ENCODE measurements at regions not wholly inside any gene's neighbourhood (a gene's known extent, or its start where the extent isn't known, plus 50 kb on each side); places are given as distances from the start of the nearest gene placed in this dataset.

DNA sequence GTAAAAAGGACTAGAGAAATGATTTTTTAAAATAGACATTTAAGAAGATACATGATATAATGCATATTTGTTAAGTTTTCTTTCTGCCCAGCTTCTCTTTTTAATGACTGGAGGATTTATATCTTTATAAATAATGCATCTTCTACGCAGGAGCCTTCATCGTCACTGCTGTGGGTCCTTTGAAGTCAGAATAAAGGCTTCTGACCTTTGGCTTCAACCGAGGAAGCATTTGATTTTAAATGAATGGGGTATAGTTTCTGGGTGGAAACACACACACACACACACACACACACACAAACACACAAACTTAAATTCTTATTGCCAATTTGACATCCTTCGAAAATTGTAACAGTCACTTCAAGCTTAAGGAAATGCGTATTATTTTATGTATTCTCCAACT lies 690.9 kb downstream of the BRINP3 start:
- TF ChIP-seq, protein P1, sequence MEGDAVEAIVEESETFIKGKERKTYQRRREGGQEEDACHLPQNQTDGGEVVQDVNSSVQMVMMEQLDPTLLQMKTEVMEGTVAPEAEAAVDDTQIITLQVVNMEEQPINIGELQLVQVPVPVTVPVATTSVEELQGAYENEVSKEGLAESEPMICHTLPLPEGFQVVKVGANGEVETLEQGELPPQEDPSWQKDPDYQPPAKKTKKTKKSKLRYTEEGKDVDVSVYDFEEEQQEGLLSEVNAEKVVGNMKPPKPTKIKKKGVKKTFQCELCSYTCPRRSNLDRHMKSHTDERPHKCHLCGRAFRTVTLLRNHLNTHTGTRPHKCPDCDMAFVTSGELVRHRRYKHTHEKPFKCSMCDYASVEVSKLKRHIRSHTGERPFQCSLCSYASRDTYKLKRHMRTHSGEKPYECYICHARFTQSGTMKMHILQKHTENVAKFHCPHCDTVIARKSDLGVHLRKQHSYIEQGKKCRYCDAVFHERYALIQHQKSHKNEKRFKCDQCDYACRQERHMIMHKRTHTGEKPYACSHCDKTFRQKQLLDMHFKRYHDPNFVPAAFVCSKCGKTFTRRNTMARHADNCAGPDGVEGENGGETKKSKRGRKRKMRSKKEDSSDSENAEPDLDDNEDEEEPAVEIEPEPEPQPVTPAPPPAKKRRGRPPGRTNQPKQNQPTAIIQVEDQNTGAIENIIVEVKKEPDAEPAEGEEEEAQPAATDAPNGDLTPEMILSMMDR (conservative IDR thresholded peaks at IDR 0.05; ENCODE audit: low read length) = no peak
- no peak for TF ChIP-seq EZH2phosphoT487 (IDR thresholded peaks at IDR 0.05; ENCODE audit: borderline replicate concordance, low read depth, low read length)

Measured in OCI-LY7 (cell line).